ENCODE measurements at regions not wholly inside any gene's neighbourhood (a gene's known extent, or its start where the extent isn't known, plus 50 kb on each side); places are given as distances from the start of the nearest gene placed in this dataset.

DNA sequence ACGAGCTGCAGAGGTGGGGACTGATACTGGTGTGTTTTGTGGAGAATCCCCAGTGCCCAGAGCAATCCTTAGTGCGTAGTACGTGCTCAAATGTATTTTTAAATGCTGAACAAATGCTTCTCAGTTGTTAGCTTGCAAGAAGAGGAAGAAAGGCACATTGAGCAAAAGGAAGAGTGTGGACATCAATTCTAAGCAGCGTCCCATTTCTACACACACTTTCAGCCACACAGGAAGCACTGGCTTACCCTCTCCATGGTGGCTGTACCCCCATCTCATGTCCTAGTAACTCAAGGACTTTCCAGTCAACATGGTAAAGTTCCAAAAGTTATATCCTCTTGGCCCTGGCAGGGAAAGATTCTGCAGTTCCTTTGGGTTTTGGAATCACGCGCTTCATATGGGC lies 98.8 kb upstream of the NXT1 start:
- TF ChIP-seq CTCF (optimal IDR thresholded peaks at IDR 0.05 in 1 of 3, IDR thresholded peaks at IDR 0.05 in 1 of 3, conservative IDR thresholded peaks at IDR 0.05 in 1 of 3; ENCODE audit: extremely low read depth in 1 of 3, insufficient read depth in 2 of 3, low read length in 3 of 3): no peak
- TF ChIP-seq EZH2 (IDR thresholded peaks at IDR 0.05; ENCODE audit: low read length): no peak

Data from keratinocyte (primary cell).